DMS53 treated with DMSO at 0.1 percent for 48 hours (cell line): ENCODE measurements at regions not wholly inside any gene's neighbourhood (a gene's known extent, or its start where the extent isn't known, plus 50 kb on each side); places are given as distances from the start of the nearest gene placed in this dataset.
A peak's percentile ranks its signal among the peaks of the same experiment; 100 is the strongest.
"Not testable (repeated sequence)": the region's sequence is repeated elsewhere in the genome, so short reads cannot be mapped to it uniquely, and the experiment has no call there.

ENCODE experiments used
- DNase-seq: peaks from one replicate; lab custom pipeline; 2025; ENCODE audit not compliant: unreplicated experiment; lab: John Stamatoyannopoulos, UW

GRCh38 chr6:56749632-56750151 is 107.0 kb upstream of the DST start:
- DNase-seq, result peak; percentile 18

DNA sequence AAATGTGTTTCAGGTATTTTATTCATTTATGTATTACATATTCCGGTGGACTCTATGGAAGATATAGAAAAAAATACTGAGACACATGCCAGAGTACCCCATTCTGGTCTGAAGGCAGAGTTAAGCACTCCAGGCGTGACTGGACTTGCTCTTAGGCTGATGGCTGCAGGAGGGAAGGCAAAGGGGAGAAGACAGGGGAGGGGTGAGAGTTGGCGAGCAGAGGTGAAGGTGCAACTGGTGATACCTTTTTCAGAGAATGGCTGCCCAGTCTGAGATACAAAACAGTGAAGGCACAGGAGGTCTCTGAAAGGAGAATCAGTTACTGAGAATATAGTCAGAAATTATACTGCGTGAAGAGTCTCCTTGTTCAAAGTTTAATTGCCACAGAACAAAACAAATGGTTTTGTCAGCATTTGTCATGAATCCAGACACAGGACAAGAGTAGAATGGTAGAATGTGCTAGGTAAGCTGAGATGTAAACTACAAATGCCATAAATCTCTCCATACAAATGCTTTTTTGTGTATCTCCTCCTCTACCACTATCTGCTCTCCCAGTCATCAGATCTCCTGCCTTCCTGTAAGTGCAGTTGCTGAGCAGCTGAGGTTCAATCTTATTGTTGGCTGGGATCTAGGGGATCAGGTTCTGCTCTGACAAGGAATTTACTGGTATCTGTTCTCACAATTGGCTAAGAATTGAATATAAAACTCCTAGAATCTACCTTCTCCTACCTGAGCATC is 104.2 kb upstream of the DST start:
- DNase-seq, result no peak

GRCh38 chr6:56745971-56746370 is 103.3 kb upstream of the DST start:
- no peak for DNase-seq

GRCh38 chr6:56745081-56745480 is 102.4 kb upstream of the DST start:
- DNase-seq, result no peak

DNA sequence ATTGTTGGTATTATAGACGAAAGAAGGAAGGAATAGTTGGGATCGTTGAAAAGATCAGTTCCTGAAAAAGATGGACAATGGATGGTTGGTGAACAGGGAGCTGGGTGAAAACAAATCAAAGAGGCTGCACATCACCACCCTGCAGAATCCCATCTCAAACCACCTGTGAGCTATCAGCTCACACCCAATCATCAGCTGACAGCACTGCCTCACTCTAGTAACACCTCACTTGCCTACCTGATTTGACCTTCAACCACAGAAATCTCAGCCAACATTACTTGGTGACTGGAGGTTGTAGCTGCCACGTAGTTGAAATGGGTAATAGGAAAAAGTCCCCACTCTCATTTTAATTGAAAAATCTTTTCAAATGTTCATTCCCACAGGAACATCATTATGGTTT is 101.8 kb upstream of the DST start:
- DNase-seq, result no peak

- DNase-seq, result no peak
Measured at GRCh38 chr6:56742122-56742791, 99.6 kb upstream of the DST start.

DNA sequence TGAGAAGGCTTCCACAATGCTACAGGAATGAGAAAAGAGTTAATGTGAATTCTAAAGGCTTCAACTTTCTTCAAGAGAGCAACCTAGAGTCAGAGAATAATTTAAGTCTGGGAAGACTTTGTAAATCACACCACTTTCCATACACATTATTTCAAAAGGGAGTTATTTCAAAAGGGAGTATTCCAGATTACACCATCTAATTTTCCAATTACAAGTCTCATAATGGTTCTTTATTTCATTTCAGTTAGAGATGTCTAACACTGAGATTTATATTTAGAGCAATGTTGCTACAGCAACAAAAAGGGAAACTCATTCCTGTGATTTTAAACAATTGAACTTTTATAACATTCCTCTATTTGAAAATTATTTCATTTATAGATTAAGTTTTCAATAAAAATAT is 98.8 kb upstream of the DST start:
- DNase-seq, result no peak

GRCh38 chr6:56739836-56740815 is 97.4 kb upstream of the DST start:
- DNase-seq, result no peak

GRCh38 chr6:56736804-56737203 is 94.1 kb upstream of the DST start:
- DNase-seq, result no peak

DNA sequence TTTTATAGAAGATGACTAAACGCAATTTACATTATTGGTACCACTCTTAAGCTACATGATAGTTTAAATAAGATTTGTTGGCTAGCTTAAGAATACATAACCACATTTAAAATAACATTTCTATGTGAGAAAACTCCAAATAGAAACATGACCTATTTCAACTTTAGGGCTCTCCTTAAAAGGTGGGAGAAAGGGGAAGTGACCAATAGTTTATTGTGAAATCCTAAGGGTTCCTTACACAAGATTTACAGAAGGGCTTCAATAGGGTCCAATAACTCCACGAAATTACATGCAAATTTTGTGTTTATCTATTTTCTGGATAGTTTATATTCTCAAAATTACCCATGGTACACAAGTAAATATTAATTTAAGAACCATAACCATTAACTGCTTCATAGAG is 91.6 kb upstream of the DST start:
- no peak for DNase-seq

DNA sequence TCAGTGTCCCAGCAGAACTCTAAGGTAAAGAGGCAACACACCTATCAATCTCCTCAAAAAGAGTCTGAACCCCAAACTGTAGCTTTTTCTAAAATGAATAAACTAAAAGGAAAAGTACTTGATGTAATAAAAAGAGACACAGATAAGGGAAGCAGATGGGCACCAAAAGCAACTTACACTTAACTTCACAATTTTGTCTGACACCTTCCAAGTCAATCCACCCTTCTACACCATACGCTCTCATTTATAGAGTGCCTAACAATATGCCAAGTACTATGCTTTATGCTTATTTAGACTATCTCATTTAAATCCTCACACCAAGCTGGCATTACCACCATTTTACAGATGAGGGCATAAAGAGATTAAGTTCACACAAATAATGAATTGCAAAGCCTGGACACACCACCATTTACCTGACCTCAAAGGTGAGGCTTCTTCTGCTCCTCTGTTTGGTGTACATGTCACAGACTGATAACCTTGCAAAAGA is 90.6 kb upstream of the DST start:
- DNase-seq, result no peak

DNA sequence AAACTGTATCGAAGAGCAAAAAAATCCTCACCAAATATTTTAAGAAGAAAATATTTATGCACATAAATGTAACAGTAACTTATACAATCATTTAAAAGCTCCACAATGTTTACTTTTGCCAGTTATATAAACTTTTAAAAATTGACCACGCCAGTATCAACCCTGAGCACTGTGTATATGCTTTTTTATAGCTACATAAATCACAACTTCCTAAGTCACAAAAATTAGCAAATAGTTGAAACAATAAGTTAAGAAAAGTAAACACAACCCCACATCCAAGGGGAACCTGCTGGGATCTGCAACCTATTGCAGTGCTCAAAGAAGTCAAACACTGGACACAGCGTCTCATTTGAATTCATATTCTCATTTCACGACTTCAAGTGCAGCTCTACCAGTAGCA is 89.8 kb upstream of the DST start:
- no peak for DNase-seq

DNA sequence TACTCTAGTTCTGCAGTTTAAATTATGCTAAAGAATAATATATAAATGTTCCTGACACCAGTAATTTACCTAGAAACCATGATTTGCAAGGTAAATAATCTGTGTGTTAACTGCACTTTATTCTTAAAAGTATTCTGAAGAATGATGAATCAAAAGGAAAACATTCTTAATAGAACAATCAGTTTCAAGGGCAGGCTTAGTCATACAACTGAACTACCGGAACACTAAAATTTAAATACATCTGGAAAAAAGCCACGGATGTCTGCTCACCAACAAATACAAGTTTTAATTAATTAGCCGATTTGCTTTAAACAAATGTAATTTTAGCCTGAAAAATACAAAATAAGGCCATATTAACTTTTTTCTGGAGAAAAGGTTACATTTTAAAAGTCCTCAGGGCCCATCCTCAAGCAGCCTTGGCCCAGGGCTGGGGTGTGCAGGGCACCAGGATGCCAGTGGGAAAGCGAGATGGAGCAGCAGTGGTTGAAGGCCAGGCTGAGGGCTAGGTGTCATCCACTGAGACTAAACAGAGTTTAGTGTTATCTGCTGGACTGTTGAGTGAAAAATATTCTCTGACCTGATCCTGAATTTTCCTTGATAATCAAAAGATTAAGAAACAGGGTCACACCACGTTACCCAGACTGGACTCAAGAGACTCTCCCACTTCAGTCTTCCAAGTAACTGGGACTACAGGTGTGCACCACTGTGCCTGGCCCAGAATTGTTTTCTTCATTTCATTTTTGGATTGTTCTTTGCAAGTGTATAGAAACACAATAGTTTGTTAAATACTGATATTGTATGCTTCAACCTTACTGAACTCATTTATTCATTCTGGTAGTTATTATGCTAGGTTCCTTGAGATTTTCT is 88.2 kb upstream of the DST start:
- no peak for DNase-seq

DNA sequence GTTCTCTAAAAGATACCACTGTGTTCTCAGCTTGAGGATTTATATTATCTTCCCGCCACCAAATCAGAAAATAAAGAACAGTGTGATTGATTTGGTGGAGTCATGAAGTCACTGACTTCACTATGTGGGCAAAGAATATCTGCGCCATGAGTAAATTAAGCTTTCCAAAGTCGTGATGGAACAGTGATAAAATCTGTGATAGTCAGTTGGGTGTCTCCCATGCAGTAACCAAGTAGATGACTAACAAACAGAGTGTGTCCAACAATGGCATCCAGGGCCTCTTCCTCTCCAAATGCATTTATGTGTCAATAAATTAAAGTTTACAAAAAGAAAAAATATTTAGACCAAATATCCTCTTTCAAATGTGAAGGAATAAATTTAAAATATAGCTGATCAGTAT is 87.0 kb upstream of the DST start:
- DNase-seq, result no peak

DNA sequence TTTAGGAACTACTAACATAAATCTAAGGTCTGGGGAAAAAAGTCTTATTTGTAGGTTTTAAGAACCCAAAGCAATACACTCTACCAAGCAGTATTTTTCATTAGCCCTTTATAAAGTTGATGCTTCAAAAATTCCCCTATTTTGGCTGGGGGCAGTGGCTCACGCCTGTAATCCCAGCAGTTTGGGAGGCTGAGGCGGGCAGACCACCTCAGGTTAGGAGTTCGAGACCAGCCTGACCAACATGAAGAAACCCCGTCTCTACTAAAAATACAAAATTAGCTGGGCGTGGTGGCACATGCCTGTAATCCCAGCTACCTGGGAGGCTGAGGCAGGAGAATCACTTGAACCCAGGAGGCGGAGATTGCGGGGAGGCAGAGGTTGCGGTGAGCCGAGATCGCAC is 86.5 kb upstream of the DST start:
- not testable (repeated sequence) for DNase-seq

GRCh38 chr6:56727097-56727850 is 84.6 kb upstream of the DST start:
- DNase-seq, result no peak

GRCh38 chr6:56725254-56725653 is 82.6 kb upstream of the DST start:
- no peak for DNase-seq

GRCh38 chr6:56724455-56724854 is 81.8 kb upstream of the DST start:
- no peak for DNase-seq

DNA sequence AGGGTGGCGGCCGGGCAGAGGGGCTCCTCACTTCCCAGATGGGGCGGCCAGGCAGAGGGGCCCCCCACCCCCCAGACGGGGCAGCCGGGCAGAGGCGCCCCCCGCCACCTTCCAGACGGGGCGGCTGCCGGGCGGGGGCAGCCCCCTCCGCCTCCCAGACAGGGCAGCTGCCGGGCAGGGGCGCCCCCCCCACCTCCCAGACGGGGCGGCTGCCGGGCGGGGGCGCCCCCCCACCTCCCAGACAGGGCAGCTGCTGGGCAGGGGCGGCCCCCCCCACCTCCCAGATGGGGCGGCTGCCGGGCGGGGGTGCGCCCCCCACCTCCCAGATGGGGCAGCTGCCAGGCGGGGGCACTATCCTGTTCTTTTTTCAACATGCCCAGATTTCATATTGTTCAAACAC is 78.2 kb upstream of the DST start:
- DNase-seq, result no peak

GRCh38 chr6:56720202-56720601 is 77.5 kb upstream of the DST start:
- not testable (repeated sequence) for DNase-seq
